ENCODE measurements at regions not wholly inside any gene's neighbourhood (a gene's known extent, or its start where the extent isn't known, plus 50 kb on each side); places are given as distances from the start of the nearest gene placed in this dataset.

GRCh38 chr7:113794573-113794972 is 124.2 kb downstream of the PPP1R3A start:
- no peaks in the 10 kb centered on the region for H3K36me3 ChIP-seq (replicated peaks; ENCODE audit: insufficient read depth, low read depth)
- no peaks in the 10 kb centered on the region for H4K20me1 ChIP-seq (ENCODE audit: insufficient read depth, poor library complexity, severe bottlenecking)
- no peak overlapping the region for H3K4me2 ChIP-seq
- no peaks in the 10 kb centered on the region for H3K79me2 ChIP-seq
- no peak overlapping the region for H2AFZ ChIP-seq
- H3K4me1 ChIP-seq (ENCODE audit: insufficient read depth): no peaks in the 10 kb centered on the region
- TF ChIP-seq CTCF (IDR thresholded peaks at IDR 0.05; ENCODE audit: poor library complexity) (no peak), EZH2phosphoT487 (IDR thresholded peaks at IDR 0.05; ENCODE audit: low read depth, severe bottlenecking, unreplicated experiment) (no peak), EZH2 (IDR thresholded peaks at IDR 0.05; ENCODE audit: borderline replicate concordance) (no peak)
- H3K27me3 ChIP-seq: no peaks in the 10 kb centered on the region
- WGBS (ENCODE audit: low lambda C conversion rate, missing lambda C conversion rate): 77% methylated on average over 1 of the region's 1 CpG
- no peak overlapping the region for H3K27ac ChIP-seq
- H3K9me3 ChIP-seq (ENCODE audit: low read depth): no peaks in the 10 kb centered on the region
- no peak overlapping the region for H3K4me3 ChIP-seq
- DNase-seq (ENCODE audit: low spot score): no peak
- H3K9me2 ChIP-seq (replicated peaks; ENCODE audit: insufficient read depth): no peaks in the 10 kb centered on the region

GRCh38 chr7:113793171-113793570 is 125.6 kb downstream of the PPP1R3A start:
- TF ChIP-seq EZH2phosphoT487 (IDR thresholded peaks at IDR 0.05; ENCODE audit: low read depth, severe bottlenecking, unreplicated experiment) (no peak), EZH2 (IDR thresholded peaks at IDR 0.05; ENCODE audit: borderline replicate concordance) (no peak), CTCF (IDR thresholded peaks at IDR 0.05; ENCODE audit: poor library complexity) (no peak)
- DNase-seq (ENCODE audit: low spot score): no peak
- no peak overlapping the region for H3K27ac ChIP-seq

GRCh38 chr7:113790025-113790424 is 128.8 kb downstream of the PPP1R3A start:
- Histone ChIP-seq H3K36me3 (replicated peaks; ENCODE audit: insufficient read depth, low read depth) (no peaks in the 10 kb centered on the region), H3K9me2 (replicated peaks; ENCODE audit: insufficient read depth) (no peaks in the 10 kb centered on the region), H3K27ac (no peak overlapping the region), H3K4me3 (no peak overlapping the region), H2AFZ (no peak overlapping the region), H3K27me3 (no peaks in the 10 kb centered on the region), H3K79me2 (no peaks in the 10 kb centered on the region), H3K4me1 (ENCODE audit: insufficient read depth) (no peaks in the 10 kb centered on the region), H4K20me1 (ENCODE audit: insufficient read depth, poor library complexity, severe bottlenecking) (no peaks in the 10 kb centered on the region), H3K4me2 (no peak overlapping the region), H3K9me3 (ENCODE audit: low read depth) (no peaks in the 10 kb centered on the region)
- 92% methylated on average over 4 of the region's 4 CpGs for WGBS (ENCODE audit: low lambda C conversion rate, missing lambda C conversion rate)
- TF ChIP-seq EZH2phosphoT487 (IDR thresholded peaks at IDR 0.05; ENCODE audit: low read depth, severe bottlenecking, unreplicated experiment): no peak
- TF ChIP-seq CTCF (IDR thresholded peaks at IDR 0.05; ENCODE audit: poor library complexity): no peak
- no peak for TF ChIP-seq EZH2 (IDR thresholded peaks at IDR 0.05; ENCODE audit: borderline replicate concordance)
- DNase-seq (ENCODE audit: low spot score): no peak

More at GRCh38 chr7:113793171-113793570, 125.6 kb downstream of the PPP1R3A start:
- Histone ChIP-seq H3K4me1 (ENCODE audit: insufficient read depth) (no peaks in the 10 kb centered on the region), H2AFZ (no peak overlapping the region), H3K4me3 (no peak overlapping the region), H3K9me2 (replicated peaks; ENCODE audit: insufficient read depth) (no peaks in the 10 kb centered on the region), H3K9me3 (ENCODE audit: low read depth) (no peaks in the 10 kb centered on the region), H4K20me1 (ENCODE audit: insufficient read depth, poor library complexity, severe bottlenecking) (no peaks in the 10 kb centered on the region), H3K36me3 (replicated peaks; ENCODE audit: insufficient read depth, low read depth) (no peaks in the 10 kb centered on the region), H3K79me2 (no peaks in the 10 kb centered on the region), H3K4me2 (no peak overlapping the region), H3K27me3 (no peaks in the 10 kb centered on the region)
- 83% methylated on average over 3 of the region's 3 CpGs for WGBS (ENCODE audit: low lambda C conversion rate, missing lambda C conversion rate)

GRCh38 chr7:113787106-113787505 is 131.7 kb downstream of the PPP1R3A start:
- Histone ChIP-seq H4K20me1 (ENCODE audit: insufficient read depth, poor library complexity, severe bottlenecking) (no peaks in the 10 kb centered on the region), H3K36me3 (replicated peaks; ENCODE audit: insufficient read depth, low read depth) (no peaks in the 10 kb centered on the region), H3K4me3 (no peak overlapping the region), H3K4me2 (no peak overlapping the region), H3K27ac (no peak overlapping the region), H3K79me2 (no peaks in the 10 kb centered on the region), H3K9me3 (ENCODE audit: low read depth) (no peaks in the 10 kb centered on the region), H3K9me2 (replicated peaks; ENCODE audit: insufficient read depth) (no peaks in the 10 kb centered on the region), H3K27me3 (no peaks in the 10 kb centered on the region), H2AFZ (no peak overlapping the region), H3K4me1 (ENCODE audit: insufficient read depth) (no peaks in the 10 kb centered on the region)
- WGBS (ENCODE audit: low lambda C conversion rate, missing lambda C conversion rate): 90% methylated on average over 2 of the region's 2 CpGs
- no peak for DNase-seq (ENCODE audit: low spot score)
- no peak for TF ChIP-seq CTCF (IDR thresholded peaks at IDR 0.05; ENCODE audit: poor library complexity)
